IMR-90 (cell line): ENCODE measurements at regions not wholly inside any gene's neighbourhood (a gene's known extent, or its start where the extent isn't known, plus 50 kb on each side); places are given as distances from the start of the nearest gene placed in this dataset.

Source experiments
- ATAC-seq: fragments of 200-7000 bp; cut with Tn5 transposase; 2 replicates; pipeline ENCODE4 v1.9.1; 2020; ENCODE audit warnings: low read depth, mild to moderate bottlenecking, moderate library complexity
- BruUV-seq: library from RNA; stranded (reverse); fragments of 400-500 nt; replicated peaks from 2 replicates; lab custom pipeline; 2021; lab: Mats Ljungman, UMichigan
- CTCF ChIA-PET: fragments of 300-600 bp; formaldehyde crosslinking; extraction: SDS; loops from one replicate; lab custom pipeline; 2021; ENCODE audit warnings: antibody characterized with exemption; lab: Yijun Ruan, JAX
- POLR2A ChIA-PET: fragments of 300-600 bp; sonication (Branson Sonifier 250); formaldehyde crosslinking; loops from one replicate; lab custom pipeline; 2022; ENCODE audit warnings: antibody characterized with exemption; ENCODE audit not compliant: unreplicated experiment; lab: Charles Lee
- DNase-seq: peaks from one replicate; pipeline ENCODE4 v3.0.0; 2013
- H2AFZ ChIP-seq: replicated peaks from 2 replicates; pipeline ENCODE3; 2013; ENCODE audit warnings: low read length, mild to moderate bottlenecking; ENCODE audit not compliant: poor library complexity
- H2AK5ac ChIP-seq: 2 replicates; pipeline ENCODE4 v1.6.1; 2013; ENCODE audit warnings: low read depth, low read length, inconsistent platforms
- H2AK9ac ChIP-seq: replicated peaks from 2 replicates; pipeline ENCODE3; 2013; ENCODE audit warnings: mild to moderate bottlenecking, low read depth, low read length, moderate library complexity; ENCODE audit not compliant: poor library complexity
- H2BK120ac ChIP-seq: 2 replicates; pipeline ENCODE4 v1.6.1; 2013; ENCODE audit warnings: low read depth, low read length, inconsistent platforms
- H2BK15ac ChIP-seq: 3 replicates; pipeline ENCODE4 v1.6.1; 2013; ENCODE audit warnings: low read depth, low read length, inconsistent platforms
- H2BK20ac ChIP-seq: 2 replicates; pipeline ENCODE4 v1.6.1; 2013; ENCODE audit warnings: low read depth, mild to moderate bottlenecking, inconsistent platforms, low read length, moderate library complexity
- H2BK5ac ChIP-seq: 2 replicates; pipeline ENCODE4 v1.6.1; 2013; ENCODE audit warnings: mild to moderate bottlenecking, low read depth, low read length, inconsistent platforms; ENCODE audit not compliant: poor library complexity, severe bottlenecking
- H3K14ac ChIP-seq: replicated peaks from 2 replicates; pipeline ENCODE4 v1.6.1; 2013; ENCODE audit warnings: low read depth, low read length, inconsistent platforms
- H3K18ac ChIP-seq: 2 replicates; pipeline ENCODE4 v1.6.1; 2013; ENCODE audit warnings: low read depth, low read length, control low read depth
- H3K23ac ChIP-seq: 2 replicates; pipeline ENCODE4 v1.6.1; 2013; ENCODE audit warnings: low read depth, low read length, inconsistent platforms
- H3K27ac ChIP-seq: 2 replicates; pipeline ENCODE4 v1.5.1; 2013; ENCODE audit warnings: mild to moderate bottlenecking, control low read depth, low read length; ENCODE audit not compliant: insufficient read depth
- H3K27me3 ChIP-seq: 2 replicates; pipeline ENCODE4 v1.6.1; 2013; ENCODE audit warnings: low read length; ENCODE audit not compliant: control insufficient read depth, insufficient read depth
- H3K36me3 ChIP-seq: 2 replicates; pipeline ENCODE4 v1.6.1; 2013; ENCODE audit warnings: low read length, mixed read lengths; ENCODE audit not compliant: control insufficient read depth, insufficient read depth
- H3K4ac ChIP-seq: 2 replicates; pipeline ENCODE4 v1.6.1; 2013; ENCODE audit warnings: low read depth, low read length, inconsistent platforms
- H3K4me1 ChIP-seq: 2 replicates; pipeline ENCODE4 v1.6.1; 2013; ENCODE audit warnings: low read length, mixed read lengths; ENCODE audit not compliant: control insufficient read depth, insufficient read depth
- H3K4me2 ChIP-seq: 2 replicates; pipeline ENCODE4 v1.6.1; 2013; ENCODE audit warnings: low read depth, mild to moderate bottlenecking, control low read depth, low read length, moderate library complexity
- H3K4me3 ChIP-seq: 2 replicates; pipeline ENCODE4 v1.5.1; 2013; ENCODE audit warnings: low read depth, mild to moderate bottlenecking, control low read depth, low read length, moderate library complexity; ENCODE audit not compliant: insufficient read depth
- H3K56ac ChIP-seq: 2 replicates; pipeline ENCODE4 v1.6.1; 2013; ENCODE audit warnings: low read length, inconsistent platforms; ENCODE audit not compliant: insufficient read depth; ENCODE audit errors: extremely low read depth
- H3K79me1 ChIP-seq, 2 experiments: 2 replicates each; pipeline ENCODE4 v1.6.1; 2013; ENCODE audit warnings: low read length in 2 of 2, inconsistent platforms in 1 of 2, low read depth in 1 of 2
- H3K9ac ChIP-seq: 2 replicates; pipeline ENCODE4 v1.6.1; 2013; ENCODE audit warnings: low read depth, low read length, control low read depth
- H3K9me1 ChIP-seq: 2 replicates; pipeline ENCODE4 v1.6.1; 2013; ENCODE audit warnings: low read length, inconsistent platforms; ENCODE audit not compliant: insufficient read depth
- H3K9me3 ChIP-seq: 2 replicates; pipeline ENCODE4 v1.6.1; 2013; ENCODE audit warnings: low read length; ENCODE audit not compliant: control insufficient read depth, insufficient read depth
- H4K20me1 ChIP-seq: 2 replicates; pipeline ENCODE4 v1.6.1; 2013; ENCODE audit warnings: low read length, inconsistent platforms; ENCODE audit not compliant: insufficient read depth
- H4K5ac ChIP-seq: 2 replicates; pipeline ENCODE4 v1.6.1; 2013; ENCODE audit warnings: mild to moderate bottlenecking, low read depth, low read length, control low read depth
- H4K8ac ChIP-seq, 2 experiments: 2 replicates each; pipeline ENCODE4 v1.6.1; 2013; ENCODE audit warnings: low read depth in 2 of 2, low read length in 2 of 2, control low read depth in 1 of 2, inconsistent platforms in 1 of 2
- H4K91ac ChIP-seq: 2 replicates; pipeline ENCODE4 v1.6.1; 2013; ENCODE audit warnings: low read depth, low read length, inconsistent platforms; ENCODE audit not compliant: insufficient read depth
- MAZ ChIP-seq: IDR thresholded peaks from 2 replicates; pipeline ENCODE4 v1.6.1; 2012; ENCODE audit warnings: low read depth, mild to moderate bottlenecking, low read length, improper control_type of control experiment, moderate library complexity, borderline replicate concordance
- WGBS, 2 experiments: methylation state at CpG; one replicate each; pipeline versions ENCODE4 v1.1.5 to v1.1.7; 2013; ENCODE audit warnings: missing lambda C conversion rate in 2 of 2; ENCODE audit not compliant: insufficient read length in 1 of 2; ENCODE audit errors: extremely low coverage in 2 of 2; 5-methylcytosine and 5-hydroxymethylcytosine counted together
- dilution Hi-C: fragments of 300-500 bp; cut with HindIII; formaldehyde crosslinking; loops from one replicate; pipeline ENCODE4 v1.14.3; 2018; ENCODE audit warnings: low sequenced_read_pairs; ENCODE audit not compliant: unreplicated experiment
- in situ Hi-C: fragments of 300-500 bp; cut with MboI; formaldehyde crosslinking; loops from 3 replicates; pipeline ENCODE4 v1.14.3; 2019; ENCODE audit warnings: low sequenced_read_pairs, inconsistent platforms, mixed read lengths
- intact Hi-C: fragments of 100-400 bp; cut with micrococcal nuclease; formaldehyde crosslinking; loops from 2 replicates; pipeline ENCODE4 v1.10.0; 2022
- TF ChIP-seq, protein P1 (sequence below): fragments of 150-350 bp; IDR thresholded peaks from 2 replicates; pipeline ENCODE4 v1.6.1; 2017; ENCODE audit warnings: mild to moderate bottlenecking, antibody characterized with exemption, low read length, low read depth

DNA sequence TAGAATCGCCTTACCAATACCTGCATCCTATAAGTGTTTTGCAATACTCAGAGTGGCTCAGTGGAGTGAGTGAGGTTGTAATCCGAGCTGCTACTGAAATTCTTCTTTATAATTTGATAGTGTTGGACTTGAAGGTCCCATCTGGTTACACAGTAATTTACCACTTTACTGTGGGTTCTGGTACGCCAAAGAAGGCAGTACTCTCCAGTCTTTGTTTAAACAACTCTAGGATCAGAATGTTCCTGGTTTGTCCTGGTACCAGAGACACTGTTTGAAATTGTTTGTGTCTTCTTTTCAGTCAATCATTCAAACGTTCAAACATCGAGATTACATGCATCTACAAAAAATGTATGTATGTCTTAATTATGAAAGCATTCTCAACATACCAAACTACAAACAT lies 51.3 kb upstream of the AMN1 start:
- Histone ChIP-seq H3K9me3 (no peaks in the 10 kb centered on the region), H3K36me3 (no peaks in the 10 kb centered on the region), H2BK5ac (no peak overlapping the region), H3K27me3 (no peaks in the 10 kb centered on the region; the same call in 1 of the 2 replicates), H3K14ac (no peak overlapping the region), H3K79me1 (no peaks in the 10 kb centered on the region), H4K91ac (no peak overlapping the region), H3K9me1 (no peaks in the 10 kb centered on the region), H2BK20ac (no peak overlapping the region), H2AK5ac (no peak overlapping the region), H3K23ac (no peak overlapping the region), H2AK9ac (no peak overlapping the region), H2AFZ (no peak overlapping the region), H3K4ac (no peak overlapping the region), H4K20me1 (no peaks in the 10 kb centered on the region), H3K4me2 (no peak overlapping the region), H3K27ac (no peak overlapping the region), H2BK15ac (no peak overlapping the region), H3K9ac (no peak overlapping the region), H3K18ac (no peak overlapping the region), H4K5ac (no peak overlapping the region), H3K4me1 (no peaks in the 10 kb centered on the region), H2BK120ac (no peak overlapping the region), H4K8ac (no peak overlapping the region), H3K4me3 (no peak overlapping the region), H3K56ac (no peak overlapping the region)
- ATAC-seq: no peak
- no TSS peak for BruUV-seq
- ChIA-PET CTCF (no interaction called here), POLR2A (no interaction called here)
- no peak for DNase-seq
- in situ Hi-C loops: no loop called here
- intact Hi-C loops: no loop called here
- no CpG with 5 or more reads among the region's 5 CpGs for WGBS, 2 experiments
- dilution Hi-C loops: no loop called here
- TF ChIP-seq MAZ: no peak
- TF ChIP-seq, protein P1, sequence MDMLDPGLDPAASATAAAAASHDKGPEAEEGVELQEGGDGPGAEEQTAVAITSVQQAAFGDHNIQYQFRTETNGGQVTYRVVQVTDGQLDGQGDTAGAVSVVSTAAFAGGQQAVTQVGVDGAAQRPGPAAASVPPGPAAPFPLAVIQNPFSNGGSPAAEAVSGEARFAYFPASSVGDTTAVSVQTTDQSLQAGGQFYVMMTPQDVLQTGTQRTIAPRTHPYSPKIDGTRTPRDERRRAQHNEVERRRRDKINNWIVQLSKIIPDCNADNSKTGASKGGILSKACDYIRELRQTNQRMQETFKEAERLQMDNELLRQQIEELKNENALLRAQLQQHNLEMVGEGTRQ: no peak
